HG02840 (cell line): ENCODE measurements at regions not wholly inside any gene's neighbourhood (a gene's known extent, or its start where the extent isn't known, plus 50 kb on each side); places are given as distances from the start of the nearest gene placed in this dataset.
A peak's percentile ranks its signal among the peaks of the same experiment; 100 is the strongest.
"Not testable (repeated sequence)": the region's sequence is repeated elsewhere in the genome, so short reads cannot be mapped to it uniquely, and the experiment has no call there.

Source experiments
- ATAC-seq: cut with Tn5 transposase; IDR thresholded peaks from one replicate; pipeline ENCODE4 v1.9.1; 2021; ENCODE audit warnings: mild to moderate bottlenecking, moderate library complexity, moderate number of reproducible peaks; ENCODE audit not compliant: unreplicated experiment, low FRiP score

GRCh38 chr9:115393976-115394775, 276.2 kb upstream of the TNC start:
- ATAC-seq = no peak

- ATAC-seq = no peak
Measured at GRCh38 chr9:115395511-115396021, 277.6 kb upstream of the TNC start.

DNA sequence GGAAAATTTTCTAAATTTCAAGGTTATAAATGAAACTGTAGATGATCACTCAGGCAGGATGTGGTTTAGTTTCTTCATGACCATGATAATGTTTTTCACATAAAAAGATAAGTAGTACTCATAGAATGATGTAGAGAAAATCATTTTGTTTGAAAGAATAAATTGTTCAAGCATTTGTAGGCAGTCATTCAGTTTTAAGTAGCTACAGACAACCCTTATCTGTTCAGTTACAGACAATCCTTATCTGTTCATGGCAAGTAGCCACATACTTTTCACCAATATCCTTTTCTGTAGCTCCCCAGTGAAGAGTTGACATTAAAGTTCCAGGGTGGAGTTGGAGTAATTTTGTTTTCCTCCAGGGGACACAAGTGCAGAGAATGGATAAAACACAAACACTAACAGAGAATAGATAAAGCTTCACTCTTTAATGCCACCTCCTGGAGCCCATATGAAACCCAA, 278.1 kb upstream of the TNC start:
- no peak for ATAC-seq

- no peak for ATAC-seq
Measured at GRCh38 chr9:115397591-115398312, 279.8 kb upstream of the TNC start.

DNA sequence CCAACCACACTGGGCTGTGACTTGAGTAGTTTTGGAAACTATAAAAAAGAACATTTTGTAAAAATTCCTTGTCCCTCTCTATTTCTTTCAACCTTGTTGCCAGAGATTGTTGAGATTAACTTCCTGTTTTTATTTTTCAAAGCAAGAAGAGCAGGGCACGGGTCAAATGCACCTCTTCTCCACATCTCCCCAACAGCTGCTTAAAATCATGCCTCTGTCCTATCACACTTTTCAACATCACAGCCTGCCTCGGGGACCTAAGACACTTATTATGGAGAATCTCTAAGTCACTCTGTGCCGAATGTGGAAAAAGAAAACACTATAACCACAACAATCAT, 280.3 kb upstream of the TNC start:
- ATAC-seq = no peak

DNA sequence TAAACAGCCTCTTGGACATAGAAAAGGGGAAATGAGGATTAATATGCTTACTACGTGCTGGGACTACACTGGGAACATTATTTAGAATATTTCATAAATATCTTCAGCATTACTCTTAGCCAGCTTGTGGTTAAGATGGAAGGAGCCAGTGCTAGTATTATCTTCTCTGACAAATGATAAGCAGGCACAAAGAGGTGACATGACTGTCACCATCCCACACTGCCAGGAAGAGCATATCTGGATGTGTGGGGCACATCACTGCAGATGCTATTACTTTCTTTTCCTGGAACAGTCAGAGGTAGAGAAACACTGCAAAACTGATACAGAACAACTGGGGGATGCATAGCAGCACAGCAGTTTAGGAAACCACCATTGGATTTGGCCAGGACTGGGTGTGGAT, 281.0 kb upstream of the TNC start:
- no peak for ATAC-seq

DNA sequence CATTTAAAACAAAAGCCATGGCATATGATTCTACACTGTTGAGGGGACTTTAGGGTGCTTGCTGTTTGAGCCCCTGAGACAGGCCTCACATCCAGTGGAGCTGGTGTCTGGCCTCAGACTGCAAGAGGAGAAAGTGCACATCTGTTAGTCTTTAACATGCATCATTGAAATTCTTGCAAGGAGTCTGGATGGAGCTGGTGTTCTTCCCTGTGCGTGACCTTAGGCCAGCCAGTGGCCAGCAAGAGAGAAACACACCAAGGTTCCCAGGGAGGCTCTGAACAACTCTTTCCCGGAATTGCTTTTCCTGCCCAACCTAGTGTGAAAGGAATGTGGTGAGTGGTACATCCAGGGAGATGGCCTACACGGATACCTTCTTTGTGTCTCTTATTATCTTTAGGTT, 282.8 kb upstream of the TNC start:
- ATAC-seq = no peak

DNA sequence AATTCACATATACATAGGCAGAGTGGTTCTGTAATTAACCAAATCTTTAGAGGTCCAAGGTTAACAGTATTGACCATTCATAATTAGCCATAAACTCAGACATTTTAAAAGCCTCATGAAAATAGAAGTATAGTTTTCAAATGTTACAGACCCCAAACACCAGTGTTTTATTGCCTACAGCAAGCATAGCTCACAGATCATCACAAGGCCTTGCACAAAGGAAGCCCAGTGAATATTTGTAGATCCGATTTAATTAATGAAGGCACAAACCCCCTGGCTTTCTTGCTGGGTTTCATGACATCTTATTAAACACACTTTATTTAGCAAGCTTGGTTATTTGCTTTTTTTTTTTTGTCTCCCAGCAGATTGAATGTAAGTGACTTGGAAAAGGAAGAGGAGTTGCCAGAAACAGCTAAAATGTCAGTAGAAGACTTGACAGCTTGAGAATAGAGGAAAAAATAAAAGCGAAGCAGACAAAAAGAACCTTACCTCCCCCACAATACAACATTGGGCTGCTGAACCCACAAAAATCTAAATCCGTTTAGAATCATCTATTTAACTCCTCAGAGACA, 283.9 kb upstream of the TNC start:
- ATAC-seq = no peak

- no peak for ATAC-seq
Measured at GRCh38 chr9:115403753-115404152, 285.8 kb upstream of the TNC start.

DNA sequence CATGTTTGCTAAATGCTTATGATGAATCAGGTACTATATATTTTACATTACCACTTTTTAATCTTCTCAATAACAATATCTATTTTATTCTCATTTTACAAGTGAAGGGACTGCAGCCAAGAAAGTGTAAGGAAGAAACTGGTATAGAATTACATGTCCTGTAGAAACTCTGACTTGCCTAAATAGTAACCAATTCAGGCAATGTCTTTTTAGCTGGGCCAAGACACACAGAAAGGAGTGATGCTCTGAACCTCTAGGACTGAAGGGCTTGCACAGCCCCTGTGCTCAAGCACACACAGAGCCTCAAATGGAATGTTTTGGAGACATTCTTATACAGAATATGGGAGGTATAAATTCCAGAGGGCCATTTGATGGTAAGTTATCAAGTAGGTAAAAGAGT, 286.4 kb upstream of the TNC start:
- no peak for ATAC-seq

DNA sequence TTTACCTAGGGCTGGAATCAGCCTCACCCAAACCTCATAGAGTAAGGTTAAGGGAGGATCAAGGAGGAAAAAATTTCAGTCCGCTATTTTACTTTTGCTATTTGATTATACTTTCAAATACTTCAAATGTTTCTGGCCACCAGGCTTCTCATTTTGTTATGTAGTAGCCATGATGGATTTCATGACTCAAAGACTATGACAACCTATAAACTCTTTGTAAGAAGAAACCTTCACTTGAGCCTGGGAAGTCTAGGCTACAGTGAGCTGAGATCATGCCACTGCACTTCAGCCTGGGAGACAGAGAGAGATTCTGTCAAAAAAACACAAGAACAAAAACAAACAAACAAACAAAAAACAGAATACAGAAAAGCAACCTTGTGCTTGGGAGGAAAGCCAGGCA, 293.6 kb upstream of the TNC start:
- no peak for ATAC-seq

GRCh38 chr9:115411993-115412452, 294.1 kb upstream of the TNC start:
- ATAC-seq = no peak

GRCh38 chr9:115412656-115413055, 294.7 kb upstream of the TNC start:
- no peak for ATAC-seq

GRCh38 chr9:115413304-115413703, 295.3 kb upstream of the TNC start:
- no peak for ATAC-seq

DNA sequence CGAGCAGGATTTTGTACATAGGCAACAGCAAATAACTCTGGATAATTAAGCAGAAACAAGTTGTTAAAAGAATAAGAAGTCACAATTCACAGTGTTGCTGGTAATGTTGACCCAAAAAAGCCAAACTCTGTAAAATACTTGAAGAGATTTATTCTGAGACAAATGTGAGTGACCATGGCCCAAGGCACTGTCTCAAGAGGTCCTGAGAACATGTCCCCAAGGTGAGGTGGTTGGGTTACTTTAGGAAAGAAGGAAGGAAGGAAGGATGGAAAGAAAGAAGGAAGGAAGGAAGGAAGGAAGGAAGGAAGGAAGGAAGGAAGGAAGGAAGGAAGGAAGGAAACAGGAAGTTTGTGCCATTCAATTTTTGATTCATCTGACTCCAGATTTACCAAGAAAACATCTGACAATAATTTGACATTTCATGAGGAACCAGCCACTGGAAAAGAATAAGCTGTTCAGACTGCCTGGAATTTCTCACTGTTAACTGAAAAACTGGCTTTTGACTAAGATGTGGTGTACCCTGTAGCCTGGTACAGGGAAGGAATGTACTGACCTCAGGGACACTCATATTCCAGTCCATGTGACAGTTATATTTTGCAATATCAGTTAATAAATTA, 295.9 kb upstream of the TNC start:
- ATAC-seq = no peak

GRCh38 chr9:115414561-115414960, 296.6 kb upstream of the TNC start:
- no peak for ATAC-seq

GRCh38 chr9:115415450-115415849, 297.5 kb upstream of the TNC start:
- ATAC-seq = no peak

GRCh38 chr9:115416299-115416698, 298.3 kb upstream of the TNC start:
- peak; percentile 55 for ATAC-seq

GRCh38 chr9:115418181-115418580, 300.2 kb upstream of the TNC start:
- not testable (repeated sequence) for ATAC-seq

DNA sequence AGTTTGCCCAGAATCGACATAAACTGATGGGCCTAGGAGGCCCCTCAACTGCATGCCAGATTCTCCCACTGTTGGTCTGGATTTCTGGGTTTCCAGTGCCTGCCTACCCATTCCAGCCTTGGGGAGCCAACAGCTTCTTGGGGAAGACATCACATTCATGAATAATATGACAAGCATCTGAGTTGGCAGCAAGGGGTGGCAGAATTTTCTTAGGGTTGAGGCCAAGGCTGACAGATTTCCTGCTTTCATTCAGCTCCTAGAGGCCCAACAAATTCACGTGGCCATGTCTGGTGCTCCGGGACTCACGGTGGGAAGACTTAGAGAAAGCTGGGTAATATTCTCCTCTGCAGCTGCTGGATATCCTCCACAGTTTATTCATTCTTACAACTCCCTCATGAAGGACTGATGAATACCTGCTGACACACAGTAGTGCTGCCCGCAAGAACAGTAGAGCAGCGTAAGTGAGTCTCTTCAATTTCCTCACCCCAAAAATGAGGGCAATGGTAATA, 305.0 kb upstream of the TNC start:
- ATAC-seq = no peak

DNA sequence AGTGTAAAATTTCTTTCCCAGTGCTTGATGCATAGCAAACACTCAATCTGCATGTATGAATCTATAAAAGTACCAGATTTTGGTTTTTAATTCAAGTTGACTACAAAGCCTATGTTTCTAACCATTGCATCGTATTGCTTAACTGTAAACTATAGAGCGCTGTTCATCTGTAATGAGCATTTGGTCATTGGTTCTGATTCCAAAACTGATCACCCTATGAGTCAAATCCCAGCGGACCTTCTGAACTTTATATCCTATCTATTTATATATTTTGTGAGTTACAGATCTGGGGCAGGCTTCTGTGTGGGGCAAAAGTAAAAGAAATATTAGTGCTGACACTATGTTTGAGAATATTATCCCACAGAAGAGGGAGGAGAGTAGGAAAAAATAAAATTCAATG, 305.7 kb upstream of the TNC start:
- ATAC-seq = no peak
